ENCODE measurements at regions not wholly inside any gene's neighbourhood (a gene's known extent, or its start where the extent isn't known, plus 50 kb on each side); places are given as distances from the start of the nearest gene placed in this dataset.

GRCh38 chr2:134081238-134081938 is 172.5 kb upstream of the MGAT5 start:
- no peak for DNase-seq (ENCODE audit: low read depth)

- DNase-seq (ENCODE audit: low read depth), result no peak
These were observed 170.3 kb upstream of the MGAT5 start for GRCh38 chr2:134083548-134083947.

GRCh38 chr2:134086594-134087219 is 167.2 kb upstream of the MGAT5 start:
- DNase-seq (ENCODE audit: low read depth), result no peak

GRCh38 chr2:134087371-134087921 is 166.4 kb upstream of the MGAT5 start:
- DNase-seq (ENCODE audit: low read depth), result no peak

- no peak for DNase-seq (ENCODE audit: low read depth)
These were observed 164.4 kb upstream of the MGAT5 start for GRCh38 chr2:134089454-134089853.

GRCh38 chr2:134097740-134098139 is 156.1 kb upstream of the MGAT5 start:
- DNase-seq (ENCODE audit: low read depth), result no peak

- no peak for DNase-seq (ENCODE audit: low read depth)
These were observed 155.6 kb upstream of the MGAT5 start for GRCh38 chr2:134098321-134098720.

- DNase-seq (ENCODE audit: low read depth), result no peak
These were observed 154.6 kb upstream of the MGAT5 start for GRCh38 chr2:134099273-134099672.

GRCh38 chr2:134103196-134103595 is 150.7 kb upstream of the MGAT5 start:
- DNase-seq (ENCODE audit: low read depth), result no peak

- no peak for DNase-seq (ENCODE audit: low read depth)
These were observed 149.1 kb upstream of the MGAT5 start for GRCh38 chr2:134104754-134105153.

- no peak for DNase-seq (ENCODE audit: low read depth)
These were observed 146.5 kb upstream of the MGAT5 start for GRCh38 chr2:134107402-134107801.

GRCh38 chr2:134108113-134108512 is 145.8 kb upstream of the MGAT5 start:
- DNase-seq (ENCODE audit: low read depth), result no peak

GRCh38 chr2:134109246-134109645 is 144.6 kb upstream of the MGAT5 start:
- no peak for DNase-seq (ENCODE audit: low read depth)

- no peak for DNase-seq (ENCODE audit: low read depth)
These were observed 144.1 kb upstream of the MGAT5 start for GRCh38 chr2:134109725-134110124.

GRCh38 chr2:134110532-134110931 is 143.3 kb upstream of the MGAT5 start:
- no peak for DNase-seq (ENCODE audit: low read depth)

- DNase-seq (ENCODE audit: low read depth), result peak; percentile 17
These were observed 136.2 kb upstream of the MGAT5 start for GRCh38 chr2:134117676-134118075.

GRCh38 chr2:134118279-134119116 is 135.4 kb upstream of the MGAT5 start:
- peak; percentile 98 for DNase-seq (ENCODE audit: low read depth)

- DNase-seq (ENCODE audit: low read depth), result no peak
These were observed 134.7 kb upstream of the MGAT5 start for GRCh38 chr2:134119117-134119712.

- peak; percentile 93 for DNase-seq (ENCODE audit: low read depth)
These were observed 134.0 kb upstream of the MGAT5 start for GRCh38 chr2:134119713-134120405.

GRCh38 chr2:134120406-134120732 is 133.5 kb upstream of the MGAT5 start:
- DNase-seq (ENCODE audit: low read depth), result no peak

- peak; percentile 65 for DNase-seq (ENCODE audit: low read depth)
These were observed 132.9 kb upstream of the MGAT5 start for GRCh38 chr2:134120733-134121630.
